ENCODE measurements at regions not wholly inside any gene's neighbourhood (a gene's known extent, or its start where the extent isn't known, plus 50 kb on each side); places are given as distances from the start of the nearest gene placed in this dataset.
"Not testable (repeated sequence)": the region's sequence is repeated elsewhere in the genome, so short reads cannot be mapped to it uniquely, and the experiment has no call there.

GRCh38 chr18:24605444-24605843 is 145.0 kb downstream of the HRH4 start:
- Histone ChIP-seq H3K27ac (ENCODE audit: low read depth in 2 of 2, low read length in 1 of 2) (no peak overlapping the region), H3K4me3 (ENCODE audit: low read depth in 1 of 2, low read length in 2 of 2) (no peak overlapping the region), H3K36me3 (ENCODE audit: control insufficient read depth in 2 of 2, insufficient read depth in 2 of 2, low read length in 1 of 2) (no peaks in the 10 kb centered on the region), H3K27me3 (ENCODE audit: control insufficient read depth in 1 of 2, insufficient read depth in 2 of 2, low read length in 2 of 2) (no peaks in the 10 kb centered on the region), H3K9me3 (ENCODE audit: control insufficient read depth in 2 of 2, insufficient read depth in 1 of 2, low read depth in 1 of 2, low read length in 1 of 2) (peaks cover 0 to 4% of the 10 kb centered on the region in 2 donors), H3K4me1 (ENCODE audit: control insufficient read depth in 2 of 2, insufficient read depth in 2 of 2, low read length in 1 of 2) (no peaks in the 10 kb centered on the region)
- 53 to 76% methylated on average over 1 of the region's 1 CpG for WGBS, 2 donors

DNA sequence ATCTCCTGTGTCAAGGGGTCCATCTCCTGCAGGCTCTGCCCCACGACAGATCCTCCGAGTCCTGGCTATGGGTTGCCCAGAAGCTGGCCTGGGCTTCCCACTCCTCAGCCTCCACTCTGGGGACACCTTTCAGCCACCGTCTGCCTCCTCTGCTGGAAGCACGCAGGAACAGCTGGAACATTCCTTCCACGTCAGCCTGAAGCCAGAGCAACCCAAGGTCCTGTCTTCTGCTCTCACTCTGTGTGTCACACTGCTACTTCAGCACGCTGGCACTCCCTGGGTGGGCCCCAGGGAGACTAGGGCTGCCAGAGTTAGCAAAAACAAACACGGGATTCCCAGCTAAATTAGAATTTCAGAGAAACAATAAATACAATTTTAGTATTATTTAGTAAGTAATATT is 148.8 kb downstream of the HRH4 start:
- H3K4me3 ChIP-seq (ENCODE audit: low read depth in 1 of 2, low read length in 2 of 2): no peak overlapping the region
- 64 to 69% methylated on average over 7 of the region's 7 CpGs for WGBS, 2 donors

GRCh38 chr18:24611075-24611474 is 150.6 kb downstream of the HRH4 start:
- whole genome bisulfite sequencing, 2 donors: 76 to 81% methylated on average over 8 of the region's 8 CpGs
- Histone ChIP-seq H3K36me3 (ENCODE audit: control insufficient read depth in 2 of 2, insufficient read depth in 2 of 2, low read length in 1 of 2) (no peaks in the 10 kb centered on the region), H3K4me3 (ENCODE audit: low read depth in 1 of 2, low read length in 2 of 2) (no peak overlapping the region), H3K27ac (ENCODE audit: low read depth in 2 of 2, low read length in 1 of 2) (no peak overlapping the region), H3K4me1 (ENCODE audit: control insufficient read depth in 2 of 2, insufficient read depth in 2 of 2, low read length in 1 of 2) (no peaks in the 10 kb centered on the region), H3K27me3 (ENCODE audit: control insufficient read depth in 1 of 2, insufficient read depth in 2 of 2, low read length in 2 of 2) (no peaks in the 10 kb centered on the region), H3K9me3 (ENCODE audit: control insufficient read depth in 2 of 2, insufficient read depth in 1 of 2, low read depth in 1 of 2, low read length in 1 of 2) (peaks cover 0 to 7% of the 10 kb centered on the region in 2 donors)

More for the DNA sequence above, 148.8 kb downstream of the HRH4 start:
- H3K27ac ChIP-seq (ENCODE audit: low read depth in 2 of 2, low read length in 1 of 2): no peak overlapping the region
- H3K4me1 ChIP-seq (ENCODE audit: control insufficient read depth in 2 of 2, insufficient read depth in 2 of 2, low read length in 1 of 2): no peaks in the 10 kb centered on the region
- H3K9me3 ChIP-seq (ENCODE audit: control insufficient read depth in 2 of 2, insufficient read depth in 1 of 2, low read depth in 1 of 2, low read length in 1 of 2): peaks cover 0 to 4% of the 10 kb centered on the region in 2 donors
- H3K27me3 ChIP-seq (ENCODE audit: control insufficient read depth in 1 of 2, insufficient read depth in 2 of 2, low read length in 2 of 2): no peaks in the 10 kb centered on the region
- H3K36me3 ChIP-seq (ENCODE audit: control insufficient read depth in 2 of 2, insufficient read depth in 2 of 2, low read length in 1 of 2): no peaks in the 10 kb centered on the region

- Histone ChIP-seq H3K9me3 (ENCODE audit: control insufficient read depth in 2 of 2, insufficient read depth in 1 of 2, low read depth in 1 of 2, low read length in 1 of 2) (peaks cover 0 to 7% of the 10 kb centered on the region in 2 donors), H3K4me3 (ENCODE audit: low read depth in 1 of 2, low read length in 2 of 2) (no peak overlapping the region), H3K27me3 (ENCODE audit: control insufficient read depth in 1 of 2, insufficient read depth in 2 of 2, low read length in 2 of 2) (no peaks in the 10 kb centered on the region), H3K27ac (ENCODE audit: low read depth in 2 of 2, low read length in 1 of 2) (no peak overlapping the region), H3K36me3 (ENCODE audit: control insufficient read depth in 2 of 2, insufficient read depth in 2 of 2, low read length in 1 of 2) (no peaks in the 10 kb centered on the region), H3K4me1 (ENCODE audit: control insufficient read depth in 2 of 2, insufficient read depth in 2 of 2, low read length in 1 of 2) (no peaks in the 10 kb centered on the region)
- WGBS, 2 donors: 69 to 83% methylated on average over 3 of the region's 3 CpGs
These were observed 153.6 kb downstream of the HRH4 start for GRCh38 chr18:24613896-24614640.

- no peaks in the 10 kb centered on the region for H3K4me1 ChIP-seq (ENCODE audit: control insufficient read depth in 2 of 2, insufficient read depth in 2 of 2, low read length in 1 of 2)
- WGBS, 2 donors: 63 to 71% methylated on average over 3 of the region's 3 CpGs
- H3K9me3 ChIP-seq (ENCODE audit: control insufficient read depth in 2 of 2, insufficient read depth in 1 of 2, low read depth in 1 of 2, low read length in 1 of 2): peaks cover 0 to 4% of the 10 kb centered on the region in 2 donors
- H3K27me3 ChIP-seq (ENCODE audit: control insufficient read depth in 1 of 2, insufficient read depth in 2 of 2, low read length in 2 of 2): no peaks in the 10 kb centered on the region
- no peak overlapping the region for H3K4me3 ChIP-seq (ENCODE audit: low read depth in 1 of 2, low read length in 2 of 2)
- no peaks in the 10 kb centered on the region for H3K36me3 ChIP-seq (ENCODE audit: control insufficient read depth in 2 of 2, insufficient read depth in 2 of 2, low read length in 1 of 2)
- H3K27ac ChIP-seq (ENCODE audit: low read depth in 2 of 2, low read length in 1 of 2): no peak overlapping the region
These were observed 156.2 kb downstream of the HRH4 start for GRCh38 chr18:24616653-24617052.

DNA sequence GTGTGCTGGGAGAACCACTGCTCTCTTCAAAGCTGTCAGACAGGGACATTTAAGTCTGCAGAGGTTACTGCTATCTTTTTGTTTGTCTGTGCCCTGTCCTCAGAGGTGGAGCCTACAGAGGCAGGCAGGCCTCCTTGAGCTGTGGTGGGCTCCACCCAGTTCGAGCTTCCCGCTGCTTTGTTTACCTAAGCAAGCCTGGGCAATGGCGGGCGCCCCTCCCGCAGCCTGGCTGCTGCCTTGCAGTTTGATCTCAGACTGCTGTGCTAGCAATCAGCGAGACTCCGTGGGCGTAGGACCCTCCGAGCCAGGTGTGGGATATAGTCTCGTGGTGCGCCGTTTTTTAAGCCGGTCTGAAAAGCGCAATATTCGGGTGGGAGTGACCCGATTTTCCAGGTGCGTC is 164.0 kb downstream of the HRH4 start:
- H3K9me3 ChIP-seq (ENCODE audit: control insufficient read depth in 2 of 2, insufficient read depth in 1 of 2, low read depth in 1 of 2, low read length in 1 of 2); H3K4me1 ChIP-seq (ENCODE audit: control insufficient read depth in 2 of 2, insufficient read depth in 2 of 2, low read length in 1 of 2); H3K36me3 ChIP-seq (ENCODE audit: control insufficient read depth in 2 of 2, insufficient read depth in 2 of 2, low read length in 1 of 2); H3K27ac ChIP-seq (ENCODE audit: low read depth in 2 of 2, low read length in 1 of 2); H3K27me3 ChIP-seq (ENCODE audit: control insufficient read depth in 1 of 2, insufficient read depth in 2 of 2, low read length in 2 of 2); H3K4me3 ChIP-seq (ENCODE audit: low read depth in 1 of 2, low read length in 2 of 2): not testable (repeated sequence)
- 34 to 47% methylated on average over 7 to 9 of the region's 17 CpGs for WGBS, 2 donors

DNA sequence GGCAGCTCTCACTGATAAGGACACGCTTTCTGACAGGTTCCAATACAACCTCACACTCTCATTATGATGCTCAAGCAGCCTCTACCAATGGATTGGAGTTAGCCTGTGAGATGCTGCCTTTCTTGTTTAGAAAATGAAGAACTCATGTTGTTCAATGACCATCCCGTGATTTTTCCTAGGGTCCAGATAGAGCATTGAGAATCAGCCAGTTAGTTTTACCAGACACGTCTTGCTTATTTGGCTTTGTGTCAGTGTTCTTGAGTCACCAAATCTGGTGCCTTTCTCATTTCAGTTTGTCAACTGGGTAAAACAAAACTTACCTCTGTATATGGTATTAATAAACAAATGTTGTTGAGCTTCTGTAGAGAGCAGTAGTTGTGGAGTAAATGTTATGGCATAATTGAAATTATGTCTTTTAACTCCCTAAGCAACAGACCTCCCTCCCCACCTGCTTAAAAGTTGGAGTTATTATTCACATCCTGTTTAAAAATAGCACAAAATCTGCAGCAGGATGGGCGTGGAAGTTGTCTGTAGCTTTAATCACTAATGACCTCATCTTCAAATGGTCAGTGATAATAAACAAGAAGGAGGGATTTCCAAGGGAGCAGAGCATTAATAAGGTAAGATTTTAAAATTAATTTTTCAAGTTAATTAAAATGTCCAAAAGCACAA is 167.3 kb downstream of the HRH4 start:
- H3K4me3 ChIP-seq (ENCODE audit: low read depth in 1 of 2, low read length in 2 of 2): no peak overlapping the region
- WGBS, 2 donors: 52 to 55% methylated on average over 4 of the region's 4 CpGs
- H3K36me3 ChIP-seq (ENCODE audit: control insufficient read depth in 2 of 2, insufficient read depth in 2 of 2, low read length in 1 of 2): no peaks in the 10 kb centered on the region
- H3K27me3 ChIP-seq (ENCODE audit: control insufficient read depth in 1 of 2, insufficient read depth in 2 of 2, low read length in 2 of 2): no peaks in the 10 kb centered on the region
- H3K27ac ChIP-seq (ENCODE audit: low read depth in 2 of 2, low read length in 1 of 2): no peak overlapping the region
- no peaks in the 10 kb centered on the region for H3K9me3 ChIP-seq (ENCODE audit: control insufficient read depth in 2 of 2, insufficient read depth in 1 of 2, low read depth in 1 of 2, low read length in 1 of 2)
- peaks cover 0 to 2% of the 10 kb centered on the region in 2 donors for H3K4me1 ChIP-seq (ENCODE audit: control insufficient read depth in 2 of 2, insufficient read depth in 2 of 2, low read length in 1 of 2)

- 63 to 74% methylated on average over 1 of the region's 1 CpG for WGBS, 2 donors
- Histone ChIP-seq H3K27ac (ENCODE audit: low read depth in 2 of 2, low read length in 1 of 2) (no peak overlapping the region), H3K4me3 (ENCODE audit: low read depth in 1 of 2, low read length in 2 of 2) (no peak overlapping the region), H3K36me3 (ENCODE audit: control insufficient read depth in 2 of 2, insufficient read depth in 2 of 2, low read length in 1 of 2) (no peaks in the 10 kb centered on the region), H3K9me3 (ENCODE audit: control insufficient read depth in 2 of 2, insufficient read depth in 1 of 2, low read depth in 1 of 2, low read length in 1 of 2) (no peaks in the 10 kb centered on the region), H3K27me3 (ENCODE audit: control insufficient read depth in 1 of 2, insufficient read depth in 2 of 2, low read length in 2 of 2) (no peaks in the 10 kb centered on the region), H3K4me1 (ENCODE audit: control insufficient read depth in 2 of 2, insufficient read depth in 2 of 2, low read length in 1 of 2) (peaks cover 0 to 2% of the 10 kb centered on the region in 2 donors)
These were observed 167.9 kb downstream of the HRH4 start for GRCh38 chr18:24628326-24628725.

DNA sequence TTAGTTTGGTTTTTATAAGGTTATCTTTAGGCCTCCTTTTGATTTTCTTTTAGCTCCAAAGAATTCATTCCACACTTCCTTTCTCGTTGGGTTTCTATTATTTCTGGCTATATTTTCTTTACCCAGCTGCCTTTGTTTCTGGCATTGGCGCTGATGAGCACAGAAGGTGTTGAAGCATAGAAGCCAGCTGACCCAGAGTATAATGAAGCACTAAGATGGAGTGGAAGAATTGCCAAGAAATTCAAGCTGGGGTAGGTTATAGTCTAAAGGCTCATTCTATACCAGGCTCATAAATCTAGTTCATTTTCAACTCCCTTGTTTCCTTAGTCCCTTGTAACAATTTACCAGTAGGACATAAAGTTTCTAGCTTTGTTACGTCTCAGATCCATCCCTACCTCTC is 169.5 kb downstream of the HRH4 start:
- Histone ChIP-seq H3K4me1 (ENCODE audit: control insufficient read depth in 2 of 2, insufficient read depth in 2 of 2, low read length in 1 of 2) (peaks cover 0 to 2% of the 10 kb centered on the region in 2 donors), H3K9me3 (ENCODE audit: control insufficient read depth in 2 of 2, insufficient read depth in 1 of 2, low read depth in 1 of 2, low read length in 1 of 2) (no peaks in the 10 kb centered on the region), H3K27me3 (ENCODE audit: control insufficient read depth in 1 of 2, insufficient read depth in 2 of 2, low read length in 2 of 2) (no peaks in the 10 kb centered on the region), H3K4me3 (ENCODE audit: low read depth in 1 of 2, low read length in 2 of 2) (no peak overlapping the region), H3K36me3 (ENCODE audit: control insufficient read depth in 2 of 2, insufficient read depth in 2 of 2, low read length in 1 of 2) (no peaks in the 10 kb centered on the region), H3K27ac (ENCODE audit: low read depth in 2 of 2, low read length in 1 of 2) (no peak overlapping the region)
- 68 to 72% methylated on average over 3 of the region's 3 CpGs for WGBS, 2 donors

All from esophagus (tissue), 2 donors.